ENCODE measurements at regions not wholly inside any gene's neighbourhood (a gene's known extent, or its start where the extent isn't known, plus 50 kb on each side); places are given as distances from the start of the nearest gene placed in this dataset.

DNA sequence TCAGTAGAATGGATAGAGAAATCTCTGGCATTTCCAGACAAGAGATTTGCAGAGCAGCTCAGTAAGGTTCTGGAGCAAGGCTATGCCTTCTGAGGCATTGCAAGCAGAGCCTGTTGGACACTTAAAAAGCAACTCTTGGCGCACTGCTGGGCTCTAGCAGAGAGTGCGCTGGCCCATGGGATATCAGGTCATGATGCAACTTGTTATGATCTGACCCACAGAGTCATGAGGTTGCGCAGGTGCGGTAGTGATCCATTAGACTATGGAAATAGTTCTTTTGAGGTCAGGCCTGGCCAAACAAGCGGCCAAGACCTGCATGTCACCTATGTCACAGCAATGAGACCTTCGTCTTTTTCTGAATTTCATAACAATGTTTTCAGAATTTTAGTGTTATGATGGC, 168.6 kb downstream of the TMTC3 start:
- Histone ChIP-seq H2AFZ (replicated peaks) (no peak overlapping the region), H3F3A (ENCODE audit: low read depth) (no peaks in the 10 kb centered on the region), H3K27me3 (no peaks in the 10 kb centered on the region), H3K27ac (no peak overlapping the region), H4K20me1 (ENCODE audit: low read depth) (no peaks in the 10 kb centered on the region), H3K9me3 (ENCODE audit: low read depth) (no peaks in the 10 kb centered on the region), H3K79me2 (ENCODE audit: low read depth) (no peaks in the 10 kb centered on the region), H3K4me2 (no peak overlapping the region), H3K36me3 (no peaks in the 10 kb centered on the region), H3K4me1 (no peaks in the 10 kb centered on the region), H3K9ac (no peak overlapping the region), H3K4me3 (no peak overlapping the region)
- Mint-ChIP-seq H3K4me1 (peaks cover 16% of the 10 kb centered on the region), H3K27ac (no peak overlapping the region), H3K9me3 (no peaks in the 10 kb centered on the region), H3K36me3 (no peaks in the 10 kb centered on the region), H3K27me3 (ENCODE audit: insufficient read depth, low read depth) (no peaks in the 10 kb centered on the region), H3K4me3 (no peak overlapping the region)
- TF ChIP-seq EZH2 (IDR thresholded peaks at IDR 0.05) (no peak), EZH2phosphoT487 (IDR thresholded peaks at IDR 0.05) (no peak)
- TF ChIP-seq, protein P1, sequence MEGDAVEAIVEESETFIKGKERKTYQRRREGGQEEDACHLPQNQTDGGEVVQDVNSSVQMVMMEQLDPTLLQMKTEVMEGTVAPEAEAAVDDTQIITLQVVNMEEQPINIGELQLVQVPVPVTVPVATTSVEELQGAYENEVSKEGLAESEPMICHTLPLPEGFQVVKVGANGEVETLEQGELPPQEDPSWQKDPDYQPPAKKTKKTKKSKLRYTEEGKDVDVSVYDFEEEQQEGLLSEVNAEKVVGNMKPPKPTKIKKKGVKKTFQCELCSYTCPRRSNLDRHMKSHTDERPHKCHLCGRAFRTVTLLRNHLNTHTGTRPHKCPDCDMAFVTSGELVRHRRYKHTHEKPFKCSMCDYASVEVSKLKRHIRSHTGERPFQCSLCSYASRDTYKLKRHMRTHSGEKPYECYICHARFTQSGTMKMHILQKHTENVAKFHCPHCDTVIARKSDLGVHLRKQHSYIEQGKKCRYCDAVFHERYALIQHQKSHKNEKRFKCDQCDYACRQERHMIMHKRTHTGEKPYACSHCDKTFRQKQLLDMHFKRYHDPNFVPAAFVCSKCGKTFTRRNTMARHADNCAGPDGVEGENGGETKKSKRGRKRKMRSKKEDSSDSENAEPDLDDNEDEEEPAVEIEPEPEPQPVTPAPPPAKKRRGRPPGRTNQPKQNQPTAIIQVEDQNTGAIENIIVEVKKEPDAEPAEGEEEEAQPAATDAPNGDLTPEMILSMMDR (IDR thresholded peaks at IDR 0.05): no peak
- DNase-seq (ENCODE audit: low spot score): no peak

- H3K4me1 ChIP-seq: no peaks in the 10 kb centered on the region
- TF ChIP-seq EZH2phosphoT487 (IDR thresholded peaks at IDR 0.05) (no peak), EZH2 (IDR thresholded peaks at IDR 0.05) (no peak)
- TF ChIP-seq, protein P1 (IDR thresholded peaks at IDR 0.05): no peak
- Mint-ChIP-seq H3K4me1 (peaks cover 3% of the 10 kb centered on the region), H3K36me3 (no peaks in the 10 kb centered on the region), H3K27me3 (ENCODE audit: insufficient read depth, low read depth) (no peaks in the 10 kb centered on the region), H3K27ac (no peak overlapping the region), H3K9me3 (no peaks in the 10 kb centered on the region), H3K4me3 (no peak overlapping the region)
- H3K4me3 ChIP-seq: no peak overlapping the region
- no peaks in the 10 kb centered on the region for H3K27me3 ChIP-seq
- H4K20me1 ChIP-seq (ENCODE audit: low read depth): no peaks in the 10 kb centered on the region
- H3F3A ChIP-seq (ENCODE audit: low read depth): no peaks in the 10 kb centered on the region
- no peaks in the 10 kb centered on the region for H3K79me2 ChIP-seq (ENCODE audit: low read depth)
- no peaks in the 10 kb centered on the region for H3K9me3 ChIP-seq (ENCODE audit: low read depth)
- DNase-seq (ENCODE audit: low spot score): no peak
- no peak overlapping the region for H3K9ac ChIP-seq
- H3K36me3 ChIP-seq: no peaks in the 10 kb centered on the region
- no peak overlapping the region for H2AFZ ChIP-seq (replicated peaks)
- no peak overlapping the region for H3K4me2 ChIP-seq
- H3K27ac ChIP-seq: no peak overlapping the region
These were observed 171.4 kb downstream of the TMTC3 start for GRCh38 chr12:88313554-88313953.

DNA sequence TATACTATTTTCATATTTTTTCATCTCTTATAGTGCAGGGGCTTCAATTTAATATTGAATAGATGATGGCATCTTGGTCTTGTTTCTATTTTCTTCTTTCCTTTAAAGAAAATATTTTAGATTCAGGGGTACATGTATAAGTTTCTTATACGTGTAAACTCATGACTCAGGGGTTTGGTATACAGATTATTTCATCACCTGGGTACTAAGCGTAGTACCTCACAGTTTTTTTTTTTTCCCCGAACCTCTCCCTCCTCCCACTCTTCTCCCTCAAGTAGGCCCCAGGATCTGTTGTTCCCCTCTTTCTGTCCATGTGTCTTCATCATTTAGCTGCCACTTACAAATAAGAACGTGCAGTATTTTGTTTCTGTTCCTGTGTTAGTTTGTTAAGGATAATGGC, 172.6 kb downstream of the TMTC3 start:
- H3K79me2 ChIP-seq (ENCODE audit: low read depth): no peaks in the 10 kb centered on the region
- no peak overlapping the region for H3K4me3 Mint-ChIP-seq
- H3F3A ChIP-seq (ENCODE audit: low read depth): no peaks in the 10 kb centered on the region
- H3K9ac ChIP-seq: no peak overlapping the region
- no peaks in the 10 kb centered on the region for H4K20me1 ChIP-seq (ENCODE audit: low read depth)
- H3K36me3 Mint-ChIP-seq: no peaks in the 10 kb centered on the region
- no peaks in the 10 kb centered on the region for H3K27me3 Mint-ChIP-seq (ENCODE audit: insufficient read depth, low read depth)
- no peak overlapping the region for H2AFZ ChIP-seq (replicated peaks)
- H3K4me3 ChIP-seq: no peak overlapping the region
- no peaks in the 10 kb centered on the region for H3K36me3 ChIP-seq
- no peaks in the 10 kb centered on the region for H3K4me1 ChIP-seq
- no peaks in the 10 kb centered on the region for H3K9me3 ChIP-seq (ENCODE audit: low read depth)
- no peak for DNase-seq (ENCODE audit: low spot score)
- no peak overlapping the region for H3K4me2 ChIP-seq
- TF ChIP-seq, protein P1 (IDR thresholded peaks at IDR 0.05): no peak
- TF ChIP-seq EZH2 (IDR thresholded peaks at IDR 0.05) (no peak), EZH2phosphoT487 (IDR thresholded peaks at IDR 0.05) (no peak)
- no peak overlapping the region for H3K27ac ChIP-seq
- H3K27ac Mint-ChIP-seq: no peak overlapping the region
- peaks cover 6% of the 10 kb centered on the region for H3K4me1 Mint-ChIP-seq
- no peaks in the 10 kb centered on the region for H3K27me3 ChIP-seq
- H3K9me3 Mint-ChIP-seq: no peaks in the 10 kb centered on the region
